ENCODE measurements at regions not wholly inside any gene's neighbourhood (a gene's known extent, or its start where the extent isn't known, plus 50 kb on each side); places are given as distances from the start of the nearest gene placed in this dataset.

- TF ChIP-seq EP300 (IDR thresholded peaks at IDR 0.05; ENCODE audit: borderline replicate concordance): no peak
- no peak for TF ChIP-seq ZBTB7A (IDR thresholded peaks at IDR 0.05; ENCODE audit: low read depth)
- no peak for TF ChIP-seq EGR1 (IDR thresholded peaks at IDR 0.05)
Observed at GRCh38 chr7:40966693-40967092, 736.2 kb downstream of the INHBA start.

- TF ChIP-seq, protein P1, sequence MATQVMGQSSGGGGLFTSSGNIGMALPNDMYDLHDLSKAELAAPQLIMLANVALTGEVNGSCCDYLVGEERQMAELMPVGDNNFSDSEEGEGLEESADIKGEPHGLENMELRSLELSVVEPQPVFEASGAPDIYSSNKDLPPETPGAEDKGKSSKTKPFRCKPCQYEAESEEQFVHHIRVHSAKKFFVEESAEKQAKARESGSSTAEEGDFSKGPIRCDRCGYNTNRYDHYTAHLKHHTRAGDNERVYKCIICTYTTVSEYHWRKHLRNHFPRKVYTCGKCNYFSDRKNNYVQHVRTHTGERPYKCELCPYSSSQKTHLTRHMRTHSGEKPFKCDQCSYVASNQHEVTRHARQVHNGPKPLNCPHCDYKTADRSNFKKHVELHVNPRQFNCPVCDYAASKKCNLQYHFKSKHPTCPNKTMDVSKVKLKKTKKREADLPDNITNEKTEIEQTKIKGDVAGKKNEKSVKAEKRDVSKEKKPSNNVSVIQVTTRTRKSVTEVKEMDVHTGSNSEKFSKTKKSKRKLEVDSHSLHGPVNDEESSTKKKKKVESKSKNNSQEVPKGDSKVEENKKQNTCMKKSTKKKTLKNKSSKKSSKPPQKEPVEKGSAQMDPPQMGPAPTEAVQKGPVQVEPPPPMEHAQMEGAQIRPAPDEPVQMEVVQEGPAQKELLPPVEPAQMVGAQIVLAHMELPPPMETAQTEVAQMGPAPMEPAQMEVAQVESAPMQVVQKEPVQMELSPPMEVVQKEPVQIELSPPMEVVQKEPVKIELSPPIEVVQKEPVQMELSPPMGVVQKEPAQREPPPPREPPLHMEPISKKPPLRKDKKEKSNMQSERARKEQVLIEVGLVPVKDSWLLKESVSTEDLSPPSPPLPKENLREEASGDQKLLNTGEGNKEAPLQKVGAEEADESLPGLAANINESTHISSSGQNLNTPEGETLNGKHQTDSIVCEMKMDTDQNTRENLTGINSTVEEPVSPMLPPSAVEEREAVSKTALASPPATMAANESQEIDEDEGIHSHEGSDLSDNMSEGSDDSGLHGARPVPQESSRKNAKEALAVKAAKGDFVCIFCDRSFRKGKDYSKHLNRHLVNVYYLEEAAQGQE (IDR thresholded peaks at IDR 0.05; ENCODE audit: low read depth): no peak
Observed at GRCh38 chr7:40965774-40966173, 737.1 kb downstream of the INHBA start.

DNA sequence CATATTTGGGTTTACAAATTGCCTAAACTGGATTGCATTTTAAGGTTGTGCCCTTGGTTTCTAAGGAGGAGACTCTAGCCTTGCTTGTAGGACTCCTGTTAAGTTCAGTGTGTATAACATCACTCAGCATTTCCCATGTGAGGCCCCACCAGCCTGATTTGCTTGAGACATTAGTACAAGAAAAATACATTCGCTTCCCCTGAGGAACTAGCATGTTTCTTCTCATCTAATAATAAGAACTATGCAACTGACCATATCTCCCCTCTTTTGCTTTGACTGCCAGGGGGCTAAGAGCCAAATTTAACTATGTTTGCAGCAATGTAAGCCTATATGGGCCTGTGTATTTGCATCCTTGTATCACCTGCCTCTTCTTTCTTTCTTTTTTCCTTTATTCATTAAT, 737.9 kb downstream of the INHBA start:
- TF ChIP-seq EP300 (IDR thresholded peaks at IDR 0.05; ENCODE audit: borderline replicate concordance) (no peak), CREB1 (IDR thresholded peaks at IDR 0.05; ENCODE audit: low read depth) (no peak), TAF1 (IDR thresholded peaks at IDR 0.05; ENCODE audit: low read depth) (no peak), TCF12 (IDR thresholded peaks at IDR 0.05; ENCODE audit: low read depth) (no peak), FOXM1 (IDR thresholded peaks at IDR 0.05; ENCODE audit: borderline replicate concordance, low read depth) (no peak), CEBPB (IDR thresholded peaks at IDR 0.05) (no peak)

- TF ChIP-seq USF1 (IDR thresholded peaks at IDR 0.05): no peak
- no peak for TF ChIP-seq NFIC (IDR thresholded peaks at IDR 0.05)
- no peak for TF ChIP-seq CEBPB (IDR thresholded peaks at IDR 0.05)
- no peak for TF ChIP-seq CREB1 (IDR thresholded peaks at IDR 0.05; ENCODE audit: low read depth)
- no peak for TF ChIP-seq EGR1 (IDR thresholded peaks at IDR 0.05)
- TF ChIP-seq, protein P1 (IDR thresholded peaks at IDR 0.05; ENCODE audit: low read depth): no peak
Observed at GRCh38 chr7:40964610-40965009, 738.3 kb downstream of the INHBA start.

DNA sequence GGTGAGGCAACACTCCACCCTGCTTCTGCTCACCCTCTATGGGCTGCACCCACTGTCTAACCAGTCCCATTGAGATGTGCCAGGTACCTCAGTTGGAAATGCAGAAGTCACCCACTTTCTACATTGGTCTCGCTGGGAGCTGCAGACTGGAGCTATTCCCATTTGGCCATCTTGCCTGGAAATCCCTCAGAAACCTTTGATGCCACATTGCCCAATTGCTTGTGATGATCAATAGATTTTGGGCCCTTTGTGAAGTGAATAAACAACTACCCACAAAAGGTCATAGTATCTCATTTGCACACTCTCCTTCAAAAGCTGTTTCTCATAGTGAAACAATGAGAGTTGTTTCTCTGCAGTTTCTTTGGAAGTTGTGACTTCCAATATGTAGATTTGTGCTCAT, 742.9 kb downstream of the INHBA start:
- no peak for TF ChIP-seq FOXM1 (IDR thresholded peaks at IDR 0.05; ENCODE audit: borderline replicate concordance, low read depth)
- no peak for TF ChIP-seq RAD21 (IDR thresholded peaks at IDR 0.05; ENCODE audit: low read depth)
- no peak for TF ChIP-seq MAX (IDR thresholded peaks at IDR 0.05)
- TF ChIP-seq, protein P1 (IDR thresholded peaks at IDR 0.05; ENCODE audit: low read depth): no peak
- no peak for TF ChIP-seq TEAD4 (IDR thresholded peaks at IDR 0.05)
- no peak for TF ChIP-seq TAF1 (IDR thresholded peaks at IDR 0.05; ENCODE audit: low read depth)
- no peak for TF ChIP-seq USF1 (IDR thresholded peaks at IDR 0.05)
- no peak for TF ChIP-seq YY1 (IDR thresholded peaks at IDR 0.05; ENCODE audit: low read depth)
- no peak for TF ChIP-seq ZBTB7A (IDR thresholded peaks at IDR 0.05; ENCODE audit: low read depth)

DNA sequence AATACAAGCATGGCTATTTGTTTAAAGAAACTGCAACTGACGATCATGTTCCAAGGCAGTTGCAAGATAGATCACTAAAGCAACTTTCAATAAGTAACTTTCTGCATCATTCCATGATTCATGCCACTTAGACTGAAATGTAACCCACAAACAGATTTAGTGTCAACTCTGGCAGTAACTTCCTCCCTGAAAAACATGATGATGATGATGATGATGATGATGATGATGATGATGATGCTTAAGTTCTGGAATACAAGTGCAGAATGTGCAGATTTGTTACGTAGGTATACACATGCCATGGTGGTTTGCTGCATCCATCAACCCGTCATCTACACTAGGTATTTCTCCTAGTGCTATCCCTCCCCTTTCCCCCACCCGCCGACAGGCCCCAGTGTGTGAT, 754.7 kb downstream of the INHBA start:
- TF ChIP-seq ZBTB7A (IDR thresholded peaks at IDR 0.05; ENCODE audit: low read depth) (no peak), YY1 (IDR thresholded peaks at IDR 0.05; ENCODE audit: low read depth) (no peak), FOXM1 (IDR thresholded peaks at IDR 0.05; ENCODE audit: borderline replicate concordance, low read depth) (no peak), USF1 (IDR thresholded peaks at IDR 0.05) (no peak), EP300 (IDR thresholded peaks at IDR 0.05; ENCODE audit: borderline replicate concordance) (no peak), CEBPB (IDR thresholded peaks at IDR 0.05) (no peak), TEAD4 (IDR thresholded peaks at IDR 0.05) (no peak), TAF1 (IDR thresholded peaks at IDR 0.05; ENCODE audit: low read depth) (no peak), MAX (IDR thresholded peaks at IDR 0.05) (no peak), NFIC (IDR thresholded peaks at IDR 0.05) (no peak), CREB1 (IDR thresholded peaks at IDR 0.05; ENCODE audit: low read depth) (no peak), EGR1 (IDR thresholded peaks at IDR 0.05) (no peak)
- TF ChIP-seq, protein P1 (IDR thresholded peaks at IDR 0.05; ENCODE audit: low read depth): no peak

Measured in Ishikawa (cell line).